ENCODE measurements at regions not wholly inside any gene's neighbourhood (a gene's known extent, or its start where the extent isn't known, plus 50 kb on each side); places are given as distances from the start of the nearest gene placed in this dataset.

GRCh38 chr5:35454011-35454525 lies 163.6 kb upstream of the SPEF2 start:
- TF ChIP-seq POLR2A (IDR thresholded peaks at IDR 0.05) (no peak), CTCF (IDR thresholded peaks at IDR 0.05 in 8 of 11, conservative IDR thresholded peaks at IDR 0.05 in 3 of 11) (no peak)

All from spleen (tissue), 7 donors.